Progenitor cell of endocrine pancreas (in vitro differentiated cells): ENCODE measurements at regions not wholly inside any gene's neighbourhood (a gene's known extent, or its start where the extent isn't known, plus 50 kb on each side); places are given as distances from the start of the nearest gene placed in this dataset.

Experiments used
- DNase-seq: peaks from one replicate; pipeline ENCODE4 v3.0.0; 2021; ENCODE audit warnings: low spot score; ENCODE audit not compliant: unreplicated experiment
- H3K27ac Mint-ChIP-seq: 2 replicates; pipeline ENCODE4 v1.8.0; 2021; ENCODE audit warnings: mild to moderate bottlenecking, moderate library complexity, mixed read lengths
- H3K27me3 Mint-ChIP-seq: 2 replicates; pipeline ENCODE4 v1.8.0; 2021; ENCODE audit warnings: mixed read lengths
- H3K36me3 Mint-ChIP-seq: 2 replicates; pipeline ENCODE4 v1.8.0; 2022; ENCODE audit warnings: mixed read lengths; ENCODE audit not compliant: insufficient read depth
- H3K4me1 Mint-ChIP-seq: 2 replicates; pipeline ENCODE4 v1.8.0; 2021; ENCODE audit warnings: low read depth, mixed read lengths
- H3K4me3 Mint-ChIP-seq: 2 replicates; pipeline ENCODE4 v1.8.0; 2021; ENCODE audit warnings: low read depth, mild to moderate bottlenecking, moderate library complexity, mixed read lengths
- H3K9me3 Mint-ChIP-seq: 2 replicates; pipeline ENCODE4 v1.8.0; 2021; ENCODE audit warnings: low read depth, mixed read lengths
- CTCF ChIP-seq: fragments of 200-600 bp; sonication (generic); IDR thresholded peaks from one replicate; pipeline ENCODE4 v1.5.0; 2021; ENCODE audit warnings: antibody characterized with exemption, mild to moderate bottlenecking; ENCODE audit not compliant: unreplicated experiment

GRCh38 chr10:6637053-6637452 is 57.0 kb upstream of the PRKCQ start:
- Mint-ChIP-seq H3K27me3 (peaks cover 25% of the 10 kb centered on the region), H3K4me3 (no peak overlapping the region), H3K27ac (no peak overlapping the region), H3K36me3 (no peaks in the 10 kb centered on the region), H3K9me3 (no peaks in the 10 kb centered on the region), H3K4me1 (no peaks in the 10 kb centered on the region)
- no peak for DNase-seq
- TF ChIP-seq CTCF, result no peak

- H3K27me3 Mint-ChIP-seq, result peaks cover 32% of the 10 kb centered on the region
- no peak for DNase-seq
- H3K4me3 Mint-ChIP-seq, result no peak overlapping the region
- H3K4me1 Mint-ChIP-seq, result no peaks in the 10 kb centered on the region
- H3K9me3 Mint-ChIP-seq, result no peaks in the 10 kb centered on the region
- no peak for TF ChIP-seq CTCF
- no peaks in the 10 kb centered on the region for H3K36me3 Mint-ChIP-seq
- H3K27ac Mint-ChIP-seq, result no peak overlapping the region
Observed at GRCh38 chr10:6635784-6636183, 55.7 kb upstream of the PRKCQ start.
